ENCODE measurements at regions not wholly inside any gene's neighbourhood (a gene's known extent, or its start where the extent isn't known, plus 50 kb on each side); places are given as distances from the start of the nearest gene placed in this dataset.

DNA sequence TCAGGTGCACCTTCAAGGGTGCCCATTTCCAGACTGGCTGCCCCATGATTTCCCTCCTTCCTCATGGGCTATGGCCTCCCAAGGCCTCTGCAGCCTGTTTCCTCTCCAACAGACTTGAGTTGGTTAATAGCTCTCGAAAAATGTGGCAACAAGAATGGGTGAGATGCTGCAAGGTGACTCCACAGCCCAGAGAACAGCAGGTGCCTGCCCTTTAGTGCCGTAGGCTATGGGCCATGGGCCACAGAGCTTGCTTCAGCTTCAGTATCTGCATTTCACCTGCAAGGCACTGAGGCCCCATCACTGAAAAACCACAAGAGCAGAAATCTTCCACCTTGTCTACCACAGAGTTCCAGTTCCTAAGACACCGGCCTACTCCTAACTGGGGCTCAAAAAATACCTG lies 122.0 kb downstream of the ETS2 start:
- no peak overlapping the region for H3K27ac ChIP-seq
- no peak for TF ChIP-seq POLR2AphosphoS5 (IDR thresholded peaks at IDR 0.05)
- TF ChIP-seq, protein P1, sequence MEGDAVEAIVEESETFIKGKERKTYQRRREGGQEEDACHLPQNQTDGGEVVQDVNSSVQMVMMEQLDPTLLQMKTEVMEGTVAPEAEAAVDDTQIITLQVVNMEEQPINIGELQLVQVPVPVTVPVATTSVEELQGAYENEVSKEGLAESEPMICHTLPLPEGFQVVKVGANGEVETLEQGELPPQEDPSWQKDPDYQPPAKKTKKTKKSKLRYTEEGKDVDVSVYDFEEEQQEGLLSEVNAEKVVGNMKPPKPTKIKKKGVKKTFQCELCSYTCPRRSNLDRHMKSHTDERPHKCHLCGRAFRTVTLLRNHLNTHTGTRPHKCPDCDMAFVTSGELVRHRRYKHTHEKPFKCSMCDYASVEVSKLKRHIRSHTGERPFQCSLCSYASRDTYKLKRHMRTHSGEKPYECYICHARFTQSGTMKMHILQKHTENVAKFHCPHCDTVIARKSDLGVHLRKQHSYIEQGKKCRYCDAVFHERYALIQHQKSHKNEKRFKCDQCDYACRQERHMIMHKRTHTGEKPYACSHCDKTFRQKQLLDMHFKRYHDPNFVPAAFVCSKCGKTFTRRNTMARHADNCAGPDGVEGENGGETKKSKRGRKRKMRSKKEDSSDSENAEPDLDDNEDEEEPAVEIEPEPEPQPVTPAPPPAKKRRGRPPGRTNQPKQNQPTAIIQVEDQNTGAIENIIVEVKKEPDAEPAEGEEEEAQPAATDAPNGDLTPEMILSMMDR (IDR thresholded peaks at IDR 0.05), result no peak
- no peak for TF ChIP-seq EP300 (IDR thresholded peaks at IDR 0.05; ENCODE audit: low read depth)
- TF ChIP-seq POLR2A (IDR thresholded peaks at IDR 0.05), result no peak
- WGBS, 2 donors (ENCODE audit: low coverage in 1 of 2), result 67 to 97% methylated on average over 1 to 3 of the region's 3 CpGs
- no peaks in the 10 kb centered on the region for H3K9me3 ChIP-seq
- no peak for DNase-seq
- peaks cover 10 to 18% (median 13%) of the 10 kb centered on the region in 4 donors for H3K4me1 ChIP-seq
- intact Hi-C loops (cut with DNase I; ENCODE audit: low total_unique reads) (no loop called here), in situ Hi-C loops (cut with MboI; ENCODE audit: low pct_ligation_motif_present in 1 of 4, low pct_unique_long_range_greater_than_20kb in 1 of 4, low sequenced_read_pairs in 3 of 4) (no loop called here)
- H3K27me3 ChIP-seq, result no peaks in the 10 kb centered on the region
- H3K36me3 ChIP-seq, result no peaks in the 10 kb centered on the region
- no peak overlapping the region for H3K4me3 ChIP-seq

DNA sequence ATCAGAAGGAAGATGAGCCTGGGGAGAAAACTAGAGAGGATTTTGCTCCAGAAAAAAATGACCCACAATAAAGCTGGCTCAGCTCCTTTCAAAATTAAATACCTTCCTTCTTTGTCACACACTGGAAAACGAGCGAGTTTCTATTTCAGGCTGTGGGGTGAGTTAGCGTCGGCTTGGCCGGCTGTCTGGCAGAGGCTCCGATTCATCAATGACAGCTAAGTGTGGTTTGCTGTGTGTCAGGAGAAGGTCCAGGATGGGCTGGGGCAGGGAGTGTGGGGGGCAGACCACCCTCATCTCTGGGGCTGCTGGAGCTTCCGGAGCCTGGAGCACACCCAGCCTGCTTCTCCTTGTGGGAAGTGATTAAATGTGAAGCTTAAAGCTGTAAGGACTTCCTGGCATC lies 120.2 kb downstream of the ETS2 start:
- Histone ChIP-seq H3K4me3 (peak overlapping the region in 2 of 4 donors; percentile 5 to 25), H3K27me3 (no peaks in the 10 kb centered on the region), H3K27ac (peak overlapping the region; percentile 71 to 78 (median 76)), H3K9me3 (no peaks in the 10 kb centered on the region), H3K36me3 (no peaks in the 10 kb centered on the region), H3K4me1 (peaks cover 14 to 30% (median 18%) of the 10 kb centered on the region in 4 donors)
- TF ChIP-seq POLR2A (IDR thresholded peaks at IDR 0.05), result no peak
- TF ChIP-seq POLR2AphosphoS5 (IDR thresholded peaks at IDR 0.05), result peak; percentile 64 to 74 (median 70)
- TF ChIP-seq EP300 (IDR thresholded peaks at IDR 0.05; ENCODE audit: low read depth), result no peak
- TF ChIP-seq, protein P1 (IDR thresholded peaks at IDR 0.05), result no peak
- peak; percentile 55 for DNase-seq
- 0 to 15% methylated on average over 1 to 7 of the region's 7 CpGs for WGBS, 2 donors (ENCODE audit: low coverage in 1 of 2)
- intact Hi-C loops (cut with DNase I; ENCODE audit: low total_unique reads) (no loop called here), in situ Hi-C loops (cut with MboI; ENCODE audit: low pct_ligation_motif_present in 1 of 4, low pct_unique_long_range_greater_than_20kb in 1 of 4, low sequenced_read_pairs in 3 of 4) (no loop called here)

DNA sequence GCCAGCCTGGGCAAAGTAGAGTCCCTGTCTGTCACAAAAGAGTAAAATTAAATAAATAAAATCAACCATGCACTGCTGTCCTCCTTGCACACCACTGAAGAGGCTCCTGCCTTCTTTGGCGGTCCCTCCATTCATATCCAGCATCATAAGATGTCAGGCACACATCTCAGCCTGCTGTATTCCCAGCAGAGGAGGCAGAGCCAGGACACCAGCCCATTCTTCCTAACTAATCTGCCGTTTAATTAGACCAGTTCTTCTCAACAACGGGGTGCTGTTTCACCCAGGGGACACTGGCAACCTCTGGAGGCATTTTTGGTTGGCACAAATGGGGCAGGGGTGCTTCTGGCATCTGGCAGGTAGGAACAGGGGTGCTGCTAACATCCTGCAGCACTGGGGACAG lies 119.7 kb downstream of the ETS2 start:
- Histone ChIP-seq H3K4me3 (peak overlapping the region in 1 of 4 donors; percentile 25), H3K4me1 (peaks cover 19 to 32% (median 22%) of the 10 kb centered on the region in 4 donors)
- intact Hi-C loops (cut with DNase I; ENCODE audit: low total_unique reads), result no loop called here

DNA sequence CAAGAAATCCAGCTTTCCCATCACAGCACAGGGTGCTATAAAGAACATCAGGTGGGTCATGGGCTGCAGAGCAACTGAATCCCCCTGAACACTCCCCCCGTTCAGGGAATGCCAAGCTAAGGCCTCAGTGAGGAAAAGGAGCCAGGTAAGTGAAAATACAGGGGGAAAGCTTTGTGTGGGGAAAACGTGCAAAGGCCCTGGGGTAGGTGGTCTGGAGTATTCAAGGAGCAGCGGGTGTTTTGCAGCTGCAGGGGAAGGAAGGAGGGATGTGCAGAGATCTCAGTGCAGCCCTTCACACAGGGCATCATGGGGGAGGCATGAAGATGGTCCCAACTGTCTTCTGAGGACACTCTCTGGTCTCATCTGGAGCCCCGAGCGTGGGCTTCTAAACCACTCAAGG lies 119.2 kb downstream of the ETS2 start:
- WGBS, 2 donors (ENCODE audit: low coverage in 1 of 2), result 92 to 100% methylated on average over 2 to 5 of the region's 5 CpGs
- H3K27ac ChIP-seq, result peak overlapping the region; percentile 71 to 78 (median 76)
- intact Hi-C loops (cut with DNase I; ENCODE audit: low total_unique reads), result no loop called here
- H3K9me3 ChIP-seq, result no peaks in the 10 kb centered on the region
- no peak overlapping the region for H3K4me3 ChIP-seq
- peaks cover 19 to 30% (median 24%) of the 10 kb centered on the region in 4 donors for H3K4me1 ChIP-seq
- TF ChIP-seq, protein P1 (IDR thresholded peaks at IDR 0.05), result no peak
- TF ChIP-seq POLR2AphosphoS5 (IDR thresholded peaks at IDR 0.05) (no peak), POLR2A (IDR thresholded peaks at IDR 0.05) (no peak), EP300 (IDR thresholded peaks at IDR 0.05; ENCODE audit: low read depth) (no peak)
- in situ Hi-C loops (cut with MboI; ENCODE audit: low pct_ligation_motif_present in 1 of 4, low pct_unique_long_range_greater_than_20kb in 1 of 4, low sequenced_read_pairs in 3 of 4), result no loop called here
- no peak for DNase-seq
- H3K27me3 ChIP-seq, result no peaks in the 10 kb centered on the region
- no peaks in the 10 kb centered on the region for H3K36me3 ChIP-seq

More for the DNA sequence above, 119.7 kb downstream of the ETS2 start:
- TF ChIP-seq POLR2A (IDR thresholded peaks at IDR 0.05) (no peak), EP300 (IDR thresholded peaks at IDR 0.05; ENCODE audit: low read depth) (no peak), POLR2AphosphoS5 (IDR thresholded peaks at IDR 0.05) (no peak)
- TF ChIP-seq, protein P1 (IDR thresholded peaks at IDR 0.05), result no peak
- H3K36me3 ChIP-seq, result no peaks in the 10 kb centered on the region
- DNase-seq, result no peak
- H3K27me3 ChIP-seq, result no peaks in the 10 kb centered on the region
- in situ Hi-C loops (cut with MboI; ENCODE audit: low pct_ligation_motif_present in 1 of 4, low pct_unique_long_range_greater_than_20kb in 1 of 4, low sequenced_read_pairs in 3 of 4), result no loop called here
- 41% methylated on average over 3 of the region's 3 CpGs; no CpG with 5 or more reads in 1 of the 2 donors for WGBS, 2 donors (ENCODE audit: low coverage in 1 of 2)
- H3K9me3 ChIP-seq, result no peaks in the 10 kb centered on the region
- H3K27ac ChIP-seq, result peak overlapping the region; percentile 71 to 78 (median 76)
